HL-60 (cell line): ENCODE measurements at regions not wholly inside any gene's neighbourhood (a gene's known extent, or its start where the extent isn't known, plus 50 kb on each side); places are given as distances from the start of the nearest gene placed in this dataset.

ENCODE experiments used
- DNase-seq, 2 experiments: peaks; one replicate each; pipeline ENCODE4 v3.0.0-alpha.2; 2010 to 2020; ENCODE audit warnings: low read depth in 1 of 2, low spot score in 1 of 2
- H3K27ac ChIP-seq: fragments of 250-450 bp; sonication (Bioruptor Pico); replicated peaks from 2 replicates; pipeline ENCODE4 v1.5.1; 2020; ENCODE audit warnings: mild to moderate bottlenecking, moderate library complexity
- H3K27me3 ChIP-seq: fragments of 250-450 bp; sonication (Bioruptor Pico); 2 replicates; pipeline ENCODE4 v1.5.1; 2021; ENCODE audit warnings: mild to moderate bottlenecking, moderate library complexity; ENCODE audit not compliant: insufficient read depth, poor library complexity, severe bottlenecking
- H3K4me3 ChIP-seq: replicated peaks from 2 replicates; pipeline ENCODE4 v1.5.1; 2011; ENCODE audit warnings: mild to moderate bottlenecking, control low read depth, low read length; ENCODE audit not compliant: insufficient read depth
- GABPA ChIP-seq: IDR thresholded peaks from 2 replicates; pipeline ENCODE4 v1.6.1; 2012; ENCODE audit warnings: low read depth
- POLR2AphosphoS5 ChIP-seq: IDR thresholded peaks from 2 replicates; pipeline ENCODE4 v1.6.1; 2012; ENCODE audit warnings: low read depth
- SPI1 ChIP-seq: IDR thresholded peaks from 2 replicates; pipeline ENCODE4 v1.6.1; 2012; ENCODE audit warnings: low read depth, mild to moderate bottlenecking, borderline replicate concordance
- TF ChIP-seq, protein P1 (sequence below): IDR thresholded peaks from 2 replicates; pipeline ENCODE4 v1.6.1; 2012; ENCODE audit warnings: low read depth; ENCODE audit not compliant: insufficient replicate concordance
- TF ChIP-seq, protein P2 (sequence below): IDR thresholded peaks from one replicate; pipeline ENCODE4 v1.5.1; 2011; ENCODE audit warnings: low read length, control low read depth, inconsistent platforms; ENCODE audit not compliant: insufficient read depth

DNA sequence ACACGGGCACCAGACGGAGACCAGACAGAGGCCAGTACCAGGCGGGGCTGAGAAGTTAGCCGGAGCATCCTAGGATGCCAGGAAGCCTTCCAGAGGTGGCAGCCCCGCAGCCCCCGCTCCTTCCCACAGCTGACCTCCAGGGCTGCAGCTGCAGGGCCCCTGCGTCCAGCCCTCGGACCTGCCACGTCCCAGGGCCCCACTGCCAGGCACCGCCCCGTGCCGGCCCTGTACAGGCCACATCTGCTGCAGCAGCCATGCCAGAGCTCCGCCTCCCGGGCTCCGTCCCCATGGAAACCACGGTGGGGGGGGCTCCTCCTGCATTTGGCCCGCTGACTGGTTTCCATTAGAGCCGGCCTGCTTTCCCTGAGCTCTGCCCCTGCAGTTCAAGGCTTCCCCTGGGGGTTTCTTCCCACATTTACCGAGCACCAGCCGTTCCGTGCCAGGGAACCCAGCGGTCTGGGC lies 62.5 kb upstream of the PPARA start:
- Histone ChIP-seq H3K27ac (no peak overlapping the region), H3K27me3 (no peaks in the 10 kb centered on the region), H3K4me3 (no peak overlapping the region)
- TF ChIP-seq, protein P1, sequence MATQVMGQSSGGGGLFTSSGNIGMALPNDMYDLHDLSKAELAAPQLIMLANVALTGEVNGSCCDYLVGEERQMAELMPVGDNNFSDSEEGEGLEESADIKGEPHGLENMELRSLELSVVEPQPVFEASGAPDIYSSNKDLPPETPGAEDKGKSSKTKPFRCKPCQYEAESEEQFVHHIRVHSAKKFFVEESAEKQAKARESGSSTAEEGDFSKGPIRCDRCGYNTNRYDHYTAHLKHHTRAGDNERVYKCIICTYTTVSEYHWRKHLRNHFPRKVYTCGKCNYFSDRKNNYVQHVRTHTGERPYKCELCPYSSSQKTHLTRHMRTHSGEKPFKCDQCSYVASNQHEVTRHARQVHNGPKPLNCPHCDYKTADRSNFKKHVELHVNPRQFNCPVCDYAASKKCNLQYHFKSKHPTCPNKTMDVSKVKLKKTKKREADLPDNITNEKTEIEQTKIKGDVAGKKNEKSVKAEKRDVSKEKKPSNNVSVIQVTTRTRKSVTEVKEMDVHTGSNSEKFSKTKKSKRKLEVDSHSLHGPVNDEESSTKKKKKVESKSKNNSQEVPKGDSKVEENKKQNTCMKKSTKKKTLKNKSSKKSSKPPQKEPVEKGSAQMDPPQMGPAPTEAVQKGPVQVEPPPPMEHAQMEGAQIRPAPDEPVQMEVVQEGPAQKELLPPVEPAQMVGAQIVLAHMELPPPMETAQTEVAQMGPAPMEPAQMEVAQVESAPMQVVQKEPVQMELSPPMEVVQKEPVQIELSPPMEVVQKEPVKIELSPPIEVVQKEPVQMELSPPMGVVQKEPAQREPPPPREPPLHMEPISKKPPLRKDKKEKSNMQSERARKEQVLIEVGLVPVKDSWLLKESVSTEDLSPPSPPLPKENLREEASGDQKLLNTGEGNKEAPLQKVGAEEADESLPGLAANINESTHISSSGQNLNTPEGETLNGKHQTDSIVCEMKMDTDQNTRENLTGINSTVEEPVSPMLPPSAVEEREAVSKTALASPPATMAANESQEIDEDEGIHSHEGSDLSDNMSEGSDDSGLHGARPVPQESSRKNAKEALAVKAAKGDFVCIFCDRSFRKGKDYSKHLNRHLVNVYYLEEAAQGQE, result no peak
- TF ChIP-seq, protein P2, sequence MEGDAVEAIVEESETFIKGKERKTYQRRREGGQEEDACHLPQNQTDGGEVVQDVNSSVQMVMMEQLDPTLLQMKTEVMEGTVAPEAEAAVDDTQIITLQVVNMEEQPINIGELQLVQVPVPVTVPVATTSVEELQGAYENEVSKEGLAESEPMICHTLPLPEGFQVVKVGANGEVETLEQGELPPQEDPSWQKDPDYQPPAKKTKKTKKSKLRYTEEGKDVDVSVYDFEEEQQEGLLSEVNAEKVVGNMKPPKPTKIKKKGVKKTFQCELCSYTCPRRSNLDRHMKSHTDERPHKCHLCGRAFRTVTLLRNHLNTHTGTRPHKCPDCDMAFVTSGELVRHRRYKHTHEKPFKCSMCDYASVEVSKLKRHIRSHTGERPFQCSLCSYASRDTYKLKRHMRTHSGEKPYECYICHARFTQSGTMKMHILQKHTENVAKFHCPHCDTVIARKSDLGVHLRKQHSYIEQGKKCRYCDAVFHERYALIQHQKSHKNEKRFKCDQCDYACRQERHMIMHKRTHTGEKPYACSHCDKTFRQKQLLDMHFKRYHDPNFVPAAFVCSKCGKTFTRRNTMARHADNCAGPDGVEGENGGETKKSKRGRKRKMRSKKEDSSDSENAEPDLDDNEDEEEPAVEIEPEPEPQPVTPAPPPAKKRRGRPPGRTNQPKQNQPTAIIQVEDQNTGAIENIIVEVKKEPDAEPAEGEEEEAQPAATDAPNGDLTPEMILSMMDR, result no peak
- TF ChIP-seq GABPA (no peak), SPI1 (no peak), POLR2AphosphoS5 (no peak)
- DNase-seq, result no peak

DNA sequence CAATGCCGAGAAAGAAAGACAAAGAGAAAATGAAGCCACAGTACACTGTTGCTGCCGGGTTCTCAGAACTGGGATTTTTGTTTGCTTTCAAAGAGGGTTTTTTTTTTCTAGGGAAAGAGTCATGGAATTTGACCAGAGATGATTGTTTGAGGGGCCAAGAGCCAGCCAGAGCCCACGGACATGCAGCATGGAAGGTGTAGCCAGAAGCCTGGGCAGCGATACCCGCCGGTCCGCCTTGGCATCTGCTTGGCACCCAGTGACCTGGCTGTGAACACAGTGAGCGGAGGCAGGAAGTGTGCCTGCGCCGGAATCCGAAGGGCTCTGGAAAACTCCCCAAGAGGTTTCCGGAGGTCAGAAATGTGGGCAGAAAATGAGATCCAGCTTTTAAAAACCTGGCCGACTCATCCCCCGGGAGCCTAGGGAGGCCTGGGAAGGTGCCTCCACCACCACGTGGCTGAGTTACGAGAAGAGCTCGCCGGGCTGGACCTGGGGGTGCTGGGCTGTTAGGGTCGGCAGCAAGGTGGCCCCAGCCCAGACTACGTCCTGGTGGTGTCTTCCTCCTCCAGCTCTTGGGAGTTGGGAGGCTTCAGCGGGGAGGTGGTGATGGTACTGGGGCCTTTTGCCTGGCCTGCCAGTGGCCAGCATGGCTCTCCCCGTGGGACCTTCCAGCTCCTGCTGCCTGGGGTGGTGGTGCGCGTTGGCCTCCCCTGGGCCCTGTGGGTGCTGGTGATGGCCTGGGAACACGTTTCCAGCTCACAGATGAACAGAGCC lies 61.6 kb upstream of the PPARA start:
- Histone ChIP-seq H3K4me3 (no peak overlapping the region), H3K27ac (no peak overlapping the region), H3K27me3 (no peaks in the 10 kb centered on the region)
- TF ChIP-seq GABPA (no peak), POLR2AphosphoS5 (no peak), SPI1 (no peak)
- TF ChIP-seq, protein P1, result no peak
- TF ChIP-seq, protein P2, result no peak
- no peak for DNase-seq

DNA sequence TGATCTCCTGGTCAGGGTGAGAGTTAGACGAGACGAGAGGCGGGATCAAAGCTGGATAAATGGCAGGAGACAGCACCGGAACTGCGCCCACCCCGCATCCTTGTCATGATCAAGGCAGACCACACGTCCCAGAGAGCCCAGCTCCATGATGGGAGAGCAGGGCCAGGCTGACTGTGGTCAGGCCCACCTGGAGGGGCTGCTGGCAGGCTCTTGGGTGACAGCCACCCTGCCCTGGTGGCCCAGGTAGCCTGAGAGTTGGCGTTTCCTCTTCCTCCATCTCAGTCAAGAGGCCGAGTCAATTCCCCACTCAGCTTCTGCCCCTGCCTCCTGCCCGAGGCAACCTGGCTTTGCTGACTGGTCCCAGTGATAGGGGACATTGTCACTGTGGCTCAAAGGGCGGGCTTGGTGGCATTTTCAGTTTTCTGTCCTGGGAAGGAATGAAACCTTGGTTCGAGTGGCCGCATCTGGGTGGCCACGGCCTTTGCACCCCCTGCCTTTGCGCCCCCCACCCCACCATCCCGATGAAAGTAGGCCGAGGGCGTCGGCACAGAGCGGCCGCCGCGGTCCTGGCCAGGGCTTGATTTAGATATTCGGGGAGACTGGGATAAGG lies 60.8 kb upstream of the PPARA start:
- H3K27ac ChIP-seq, result no peak overlapping the region
- no peak for DNase-seq
- TF ChIP-seq, protein P2, result no peak
- TF ChIP-seq POLR2AphosphoS5 (no peak), GABPA (no peak), SPI1 (no peak)
- TF ChIP-seq, protein P1, result no peak
- no peak overlapping the region for H3K4me3 ChIP-seq
- no peaks in the 10 kb centered on the region for H3K27me3 ChIP-seq
